OCI-LY1 (cell line): ENCODE measurements at regions not wholly inside any gene's neighbourhood (a gene's known extent, or its start where the extent isn't known, plus 50 kb on each side); places are given as distances from the start of the nearest gene placed in this dataset.

Experiments used
- CTCF ChIP-seq: fragments of 200-600 bp; sonication (generic), shearing (Covaris generic); IDR thresholded peaks from 2 replicates; pipeline ENCODE4 v1.5.1; 2017; ENCODE audit warnings: mild to moderate bottlenecking, antibody characterized with exemption, low read length, moderate library complexity, mixed read lengths
- EZH2 ChIP-seq: fragments of 200-600 bp; sonication (generic), shearing (Covaris generic); IDR thresholded peaks from 2 replicates; pipeline ENCODE4 v1.8.0; 2017; ENCODE audit warnings: borderline replicate concordance, mixed run types, mild to moderate bottlenecking, antibody characterized with exemption, low read length, moderate library complexity, mixed read lengths

- TF ChIP-seq CTCF = no peak
- TF ChIP-seq EZH2 = no peak
Measured at GRCh38 chr17:77858291-77859034, 100.0 kb upstream of the TNRC6C start.
